HG03558 (cell line): ENCODE measurements at regions not wholly inside any gene's neighbourhood (a gene's known extent, or its start where the extent isn't known, plus 50 kb on each side); places are given as distances from the start of the nearest gene placed in this dataset.
"Not testable (repeated sequence)": the region's sequence is repeated elsewhere in the genome, so short reads cannot be mapped to it uniquely, and the experiment has no call there.

Source experiments
- ATAC-seq: cut with Tn5 transposase; IDR thresholded peaks from one replicate; pipeline ENCODE4 v1.9.1; 2021; ENCODE audit warnings: moderate number of reproducible peaks; ENCODE audit not compliant: unreplicated experiment; ENCODE audit errors: extremely low read depth

- no peak for ATAC-seq
These were observed 112.9 kb upstream of the ZNF746 start for GRCh38 chr7:149610441-149611011.

GRCh38 chr7:149608168-149608567, 110.6 kb upstream of the ZNF746 start:
- ATAC-seq = no peak

GRCh38 chr7:149607683-149608082, 110.1 kb upstream of the ZNF746 start:
- no peak for ATAC-seq

GRCh38 chr7:149606826-149607225, 109.2 kb upstream of the ZNF746 start:
- ATAC-seq = no peak

- no peak for ATAC-seq
These were observed 108.1 kb upstream of the ZNF746 start for GRCh38 chr7:149605696-149606095.

- ATAC-seq = no peak
These were observed 106.9 kb upstream of the ZNF746 start for GRCh38 chr7:149604521-149604920.

- ATAC-seq = peak; percentile 96
These were observed 103.2 kb upstream of the ZNF746 start for GRCh38 chr7:149600669-149601330.

GRCh38 chr7:149599636-149600206, 102.1 kb upstream of the ZNF746 start:
- ATAC-seq = peak; percentile 32

- ATAC-seq = no peak
These were observed 101.2 kb upstream of the ZNF746 start for GRCh38 chr7:149598721-149599308.

- ATAC-seq = not testable (repeated sequence)
These were observed 100.2 kb upstream of the ZNF746 start for GRCh38 chr7:149597789-149598188.

GRCh38 chr7:149595541-149595940, 97.9 kb upstream of the ZNF746 start:
- ATAC-seq = no peak

GRCh38 chr7:149595078-149595477, 97.5 kb upstream of the ZNF746 start:
- no peak for ATAC-seq

GRCh38 chr7:149588930-149589329, 91.3 kb upstream of the ZNF746 start:
- ATAC-seq = no peak

GRCh38 chr7:149586646-149587645, 89.3 kb upstream of the ZNF746 start:
- ATAC-seq = no peak

- no peak for ATAC-seq
These were observed 86.9 kb upstream of the ZNF746 start for GRCh38 chr7:149584530-149584929.

- no peak for ATAC-seq
These were observed 86.4 kb upstream of the ZNF746 start for GRCh38 chr7:149584009-149584408.

- no peak for ATAC-seq
These were observed 82.7 kb upstream of the ZNF746 start for GRCh38 chr7:149580328-149580727.

- not testable (repeated sequence) for ATAC-seq
These were observed 81.8 kb upstream of the ZNF746 start for GRCh38 chr7:149579365-149579764.

- ATAC-seq = not testable (repeated sequence)
These were observed 76.8 kb upstream of the ZNF746 start for GRCh38 chr7:149574428-149574827.

- ATAC-seq = no peak
These were observed 75.9 kb upstream of the ZNF746 start for GRCh38 chr7:149573519-149573918.
